Type B pancreatic cell (in vitro differentiated cells): ENCODE measurements at regions not wholly inside any gene's neighbourhood (a gene's known extent, or its start where the extent isn't known, plus 50 kb on each side); places are given as distances from the start of the nearest gene placed in this dataset.

Source experiments
- DNase-seq: peaks from one replicate; pipeline ENCODE4 v3.0.0; 2021; ENCODE audit warnings: mixed read lengths; ENCODE audit not compliant: unreplicated experiment; ENCODE audit errors: extremely low spot score
- H3K27ac Mint-ChIP-seq: 2 replicates; pipeline ENCODE4 v1.8.0; 2021; ENCODE audit warnings: mild to moderate bottlenecking, mixed read lengths
- H3K27me3 Mint-ChIP-seq: 2 replicates; pipeline ENCODE4 v1.8.0; 2021; ENCODE audit warnings: mixed read lengths
- H3K36me3 Mint-ChIP-seq: 2 replicates; pipeline ENCODE4 v1.8.0; 2021; ENCODE audit warnings: mixed read lengths
- H3K4me1 Mint-ChIP-seq: one replicate; pipeline ENCODE4 v1.8.0; 2021; ENCODE audit warnings: mixed read lengths; ENCODE audit not compliant: unreplicated experiment
- H3K4me3 Mint-ChIP-seq: 2 replicates; pipeline ENCODE4 v1.8.0; 2021; ENCODE audit warnings: mild to moderate bottlenecking, mixed read lengths
- H3K9me3 Mint-ChIP-seq: 2 replicates; pipeline ENCODE4 v1.8.0; 2021; ENCODE audit warnings: mixed read lengths
- TF ChIP-seq, protein P1 (sequence below): fragments of 200-600 bp; sonication (generic); conservative IDR thresholded peaks from 2 replicates; pipeline ENCODE4 v1.5.0; 2021; ENCODE audit warnings: antibody characterized with exemption, mild to moderate bottlenecking

DNA sequence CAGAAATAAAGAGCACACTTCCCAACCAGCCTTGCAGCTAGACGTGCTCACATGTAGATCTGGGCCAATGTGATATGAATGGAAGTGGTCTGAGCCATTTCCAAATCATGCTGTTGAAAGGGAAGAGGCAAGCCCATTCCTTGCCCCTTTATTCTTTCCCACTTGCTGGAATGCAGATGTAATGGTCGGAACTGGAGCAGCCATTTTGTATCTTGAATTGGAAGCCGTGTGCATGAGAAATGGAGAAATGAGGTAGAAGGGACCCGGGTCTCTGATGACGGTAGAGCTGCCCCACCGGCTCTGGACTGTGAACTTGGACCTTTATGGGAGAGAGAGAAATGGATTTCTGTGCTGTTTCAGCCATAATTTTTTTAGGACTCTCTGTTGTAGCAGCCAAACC lies 54.8 kb upstream of the STX16 start:
- H3K27ac Mint-ChIP-seq = no peak overlapping the region
- no peaks in the 10 kb centered on the region for H3K36me3 Mint-ChIP-seq
- peaks cover 23% of the 10 kb centered on the region for H3K27me3 Mint-ChIP-seq
- H3K4me3 Mint-ChIP-seq = peak overlapping the region; percentile 28
- H3K4me1 Mint-ChIP-seq = peaks cover 34% of the 10 kb centered on the region
- no peak for DNase-seq
- H3K9me3 Mint-ChIP-seq = peaks cover 5% of the 10 kb centered on the region
- TF ChIP-seq, protein P1, sequence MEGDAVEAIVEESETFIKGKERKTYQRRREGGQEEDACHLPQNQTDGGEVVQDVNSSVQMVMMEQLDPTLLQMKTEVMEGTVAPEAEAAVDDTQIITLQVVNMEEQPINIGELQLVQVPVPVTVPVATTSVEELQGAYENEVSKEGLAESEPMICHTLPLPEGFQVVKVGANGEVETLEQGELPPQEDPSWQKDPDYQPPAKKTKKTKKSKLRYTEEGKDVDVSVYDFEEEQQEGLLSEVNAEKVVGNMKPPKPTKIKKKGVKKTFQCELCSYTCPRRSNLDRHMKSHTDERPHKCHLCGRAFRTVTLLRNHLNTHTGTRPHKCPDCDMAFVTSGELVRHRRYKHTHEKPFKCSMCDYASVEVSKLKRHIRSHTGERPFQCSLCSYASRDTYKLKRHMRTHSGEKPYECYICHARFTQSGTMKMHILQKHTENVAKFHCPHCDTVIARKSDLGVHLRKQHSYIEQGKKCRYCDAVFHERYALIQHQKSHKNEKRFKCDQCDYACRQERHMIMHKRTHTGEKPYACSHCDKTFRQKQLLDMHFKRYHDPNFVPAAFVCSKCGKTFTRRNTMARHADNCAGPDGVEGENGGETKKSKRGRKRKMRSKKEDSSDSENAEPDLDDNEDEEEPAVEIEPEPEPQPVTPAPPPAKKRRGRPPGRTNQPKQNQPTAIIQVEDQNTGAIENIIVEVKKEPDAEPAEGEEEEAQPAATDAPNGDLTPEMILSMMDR = no peak

DNA sequence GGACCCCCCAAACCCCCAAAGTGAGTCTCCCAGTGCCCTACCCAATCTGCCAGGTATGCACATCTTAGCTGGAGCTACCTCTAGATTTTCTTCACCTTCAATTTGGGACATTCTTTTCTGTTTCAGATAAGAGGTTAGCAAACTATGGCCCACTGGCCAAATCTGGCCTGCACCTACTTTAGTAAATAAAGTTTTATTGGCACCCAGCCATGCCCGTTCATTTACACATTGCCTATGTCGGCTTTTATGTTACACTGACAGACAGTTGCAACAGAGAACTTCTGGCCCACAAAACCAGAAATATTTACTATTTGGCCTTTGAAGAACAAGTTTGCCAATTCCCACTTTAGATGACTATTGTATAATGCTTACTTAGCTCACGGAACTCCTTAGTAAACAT lies 55.9 kb upstream of the STX16 start:
- peaks cover 5% of the 10 kb centered on the region for H3K9me3 Mint-ChIP-seq
- no peak overlapping the region for H3K4me3 Mint-ChIP-seq
- DNase-seq = no peak
- H3K27ac Mint-ChIP-seq = no peak overlapping the region
- H3K36me3 Mint-ChIP-seq = no peaks in the 10 kb centered on the region
- H3K4me1 Mint-ChIP-seq = peaks cover 35% of the 10 kb centered on the region
- H3K27me3 Mint-ChIP-seq = peaks cover 23% of the 10 kb centered on the region
- TF ChIP-seq, protein P1 = no peak

DNA sequence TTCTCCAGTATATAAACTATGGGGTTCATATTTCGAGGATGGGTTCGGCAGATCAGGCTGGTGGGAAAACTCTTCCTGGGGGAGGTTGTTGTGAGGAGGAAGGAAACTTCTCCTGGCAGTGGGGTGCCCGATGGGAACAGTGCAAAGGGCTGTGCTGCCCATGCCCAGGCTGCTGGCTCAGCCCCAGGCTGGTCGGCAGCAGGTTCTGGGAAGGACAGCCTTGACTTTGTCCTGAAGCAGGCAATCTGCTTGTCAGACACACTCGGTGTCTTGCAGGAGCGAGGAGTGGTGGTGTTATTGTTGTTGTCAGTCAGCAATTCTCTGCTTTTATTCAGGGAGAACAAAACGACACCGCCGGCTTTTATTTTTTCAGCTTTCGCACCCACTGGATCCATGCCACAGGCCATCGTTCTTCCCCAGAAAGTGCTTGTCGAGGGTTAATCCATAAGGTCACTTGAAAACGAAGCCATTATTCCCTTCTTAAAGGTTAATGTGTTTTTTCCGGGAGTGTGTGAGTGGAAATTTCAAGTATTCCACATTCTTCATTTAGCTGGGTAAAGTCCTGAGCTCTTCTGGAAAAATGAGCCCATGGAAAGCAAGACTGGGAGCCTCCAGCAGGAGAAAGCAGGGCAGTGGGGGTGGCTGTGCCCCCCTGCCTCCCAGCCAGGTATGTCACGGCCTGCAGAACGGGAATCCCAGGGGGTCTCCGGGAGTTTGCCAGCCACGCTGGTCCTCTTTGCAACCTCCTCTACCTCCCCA lies 57.0 kb upstream of the STX16 start:
- no peak overlapping the region for H3K27ac Mint-ChIP-seq
- H3K4me1 Mint-ChIP-seq = peaks cover 40% of the 10 kb centered on the region
- H3K4me3 Mint-ChIP-seq = peak overlapping the region; percentile 20
- no peaks in the 10 kb centered on the region for H3K36me3 Mint-ChIP-seq
- TF ChIP-seq, protein P1 = no peak
- H3K9me3 Mint-ChIP-seq = peaks cover 5% of the 10 kb centered on the region
- DNase-seq = no peak
- peaks cover 28% of the 10 kb centered on the region for H3K27me3 Mint-ChIP-seq

- H3K4me1 Mint-ChIP-seq = peaks cover 24% of the 10 kb centered on the region
- peaks cover 29% of the 10 kb centered on the region for H3K27me3 Mint-ChIP-seq
- no peak for DNase-seq
- no peak overlapping the region for H3K4me3 Mint-ChIP-seq
- H3K9me3 Mint-ChIP-seq = peaks cover 5% of the 10 kb centered on the region
- H3K27ac Mint-ChIP-seq = no peak overlapping the region
- no peaks in the 10 kb centered on the region for H3K36me3 Mint-ChIP-seq
- TF ChIP-seq, protein P1 = no peak
Measured at GRCh38 chr20:58592076-58592695, 58.9 kb upstream of the STX16 start.

GRCh38 chr20:58590679-58591473 lies 60.2 kb upstream of the STX16 start:
- Mint-ChIP-seq H3K4me3 (no peak overlapping the region), H3K4me1 (peaks cover 18% of the 10 kb centered on the region), H3K9me3 (no peaks in the 10 kb centered on the region), H3K36me3 (no peaks in the 10 kb centered on the region), H3K27ac (peak overlapping the region; percentile 46), H3K27me3 (peaks cover 29% of the 10 kb centered on the region)
- TF ChIP-seq, protein P1 = no peak
- no peak for DNase-seq
